Activated CD4-positive, alpha-beta T cell treated with anti-CD3 and anti-CD28 coated beads, Interleukin-2, Interleukin-6, amounts not matched to agents 100 ng/mL and 50 ng/mL, durations not matched to agents 16 hours and 8 hours (primary cell): ENCODE measurements at regions not wholly inside any gene's neighbourhood (a gene's known extent, or its start where the extent isn't known, plus 50 kb on each side); places are given as distances from the start of the nearest gene placed in this dataset.
A peak's percentile ranks its signal among the peaks of the same experiment; 100 is the strongest.
"Not testable (repeated sequence)": the region's sequence is repeated elsewhere in the genome, so short reads cannot be mapped to it uniquely, and the experiment has no call there.

Experiments
- DNase-seq: peaks from one replicate; pipeline ENCODE4 v3.0.0-alpha.2; 2020

GRCh38 chr1:121519756-121520286 is 335.0 kb downstream of the SRGAP2C start:
- not testable (repeated sequence) for DNase-seq

DNA sequence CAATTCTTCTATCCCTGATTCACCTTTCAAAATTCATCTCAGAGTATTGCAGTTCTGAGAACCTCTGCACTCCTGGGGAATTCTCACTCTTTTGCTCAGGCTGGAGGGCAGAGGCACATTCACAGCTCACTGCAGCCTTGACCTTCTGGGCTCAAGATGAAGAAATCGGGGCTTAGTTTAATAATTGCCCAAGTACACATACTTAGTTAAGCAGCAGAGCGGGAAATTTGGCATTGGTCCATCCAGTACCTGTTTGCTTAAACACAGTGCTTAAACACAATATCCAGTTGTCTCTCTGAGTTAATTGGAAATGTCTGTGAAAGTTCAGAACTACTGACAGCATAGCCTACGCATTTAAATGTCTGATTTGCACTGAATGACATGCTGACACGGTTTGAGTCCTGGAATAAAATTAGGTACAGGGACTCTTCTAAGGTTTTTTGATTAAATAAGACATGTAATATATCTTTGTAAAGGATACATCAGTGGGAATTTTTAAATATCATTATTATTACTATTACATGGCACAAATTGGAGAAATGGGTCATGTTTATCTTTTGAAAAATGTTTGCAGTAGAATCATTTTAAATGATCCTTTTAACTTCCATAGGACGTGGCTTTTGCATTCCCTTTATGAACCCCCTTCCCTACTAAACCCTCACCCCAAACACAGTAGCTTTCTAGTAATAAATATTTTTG is 337.4 kb downstream of the SRGAP2C start:
- DNase-seq = no peak

DNA sequence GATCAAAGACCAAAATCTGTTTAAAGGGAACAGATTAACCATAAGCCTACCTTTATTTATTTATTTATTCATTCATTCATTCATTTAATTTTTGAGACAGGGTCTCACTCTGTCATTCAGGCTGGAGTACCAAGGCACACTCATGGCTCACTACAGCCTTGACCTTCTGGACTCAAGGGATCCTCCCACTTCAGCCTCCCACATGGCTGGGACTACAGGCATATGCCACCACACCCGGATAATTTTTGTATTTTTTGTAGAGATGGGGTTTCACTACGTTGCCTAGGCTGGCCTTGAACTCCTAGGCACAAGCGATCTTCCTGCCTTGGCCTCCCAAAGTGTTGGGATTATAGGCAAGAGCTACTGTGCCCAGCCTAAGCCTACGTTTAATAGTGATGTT is 338.3 kb downstream of the SRGAP2C start:
- not testable (repeated sequence) for DNase-seq

GRCh38 chr1:121525355-121525754 is 340.6 kb downstream of the SRGAP2C start:
- DNase-seq = no peak

- not testable (repeated sequence) for DNase-seq
Observed at GRCh38 chr1:121528958-121529357, 344.2 kb downstream of the SRGAP2C start.

GRCh38 chr1:121530026-121530425 is 345.3 kb downstream of the SRGAP2C start:
- not testable (repeated sequence) for DNase-seq

DNA sequence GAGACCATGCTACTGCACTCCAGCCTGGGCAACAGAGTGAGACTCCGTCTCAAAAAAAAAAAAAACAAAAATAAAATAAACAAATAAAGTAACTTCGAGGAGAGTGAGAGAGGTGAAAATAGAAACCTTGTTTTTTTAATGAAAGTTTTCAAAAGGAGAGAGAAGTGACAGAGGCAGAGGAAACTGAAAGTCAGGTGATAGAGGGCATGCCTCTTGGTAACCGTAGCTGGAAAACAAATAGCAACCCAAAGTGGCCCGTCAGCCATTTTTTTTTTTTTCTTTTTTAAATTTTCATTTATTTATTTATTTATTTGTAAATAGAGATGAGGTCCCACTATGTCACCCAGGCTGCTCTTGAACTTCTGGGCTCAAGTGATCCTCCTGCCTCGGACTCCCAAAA is 347.0 kb downstream of the SRGAP2C start:
- not testable (repeated sequence) for DNase-seq

GRCh38 chr1:121538148-121538547 is 353.4 kb downstream of the SRGAP2C start:
- DNase-seq = not testable (repeated sequence)

DNA sequence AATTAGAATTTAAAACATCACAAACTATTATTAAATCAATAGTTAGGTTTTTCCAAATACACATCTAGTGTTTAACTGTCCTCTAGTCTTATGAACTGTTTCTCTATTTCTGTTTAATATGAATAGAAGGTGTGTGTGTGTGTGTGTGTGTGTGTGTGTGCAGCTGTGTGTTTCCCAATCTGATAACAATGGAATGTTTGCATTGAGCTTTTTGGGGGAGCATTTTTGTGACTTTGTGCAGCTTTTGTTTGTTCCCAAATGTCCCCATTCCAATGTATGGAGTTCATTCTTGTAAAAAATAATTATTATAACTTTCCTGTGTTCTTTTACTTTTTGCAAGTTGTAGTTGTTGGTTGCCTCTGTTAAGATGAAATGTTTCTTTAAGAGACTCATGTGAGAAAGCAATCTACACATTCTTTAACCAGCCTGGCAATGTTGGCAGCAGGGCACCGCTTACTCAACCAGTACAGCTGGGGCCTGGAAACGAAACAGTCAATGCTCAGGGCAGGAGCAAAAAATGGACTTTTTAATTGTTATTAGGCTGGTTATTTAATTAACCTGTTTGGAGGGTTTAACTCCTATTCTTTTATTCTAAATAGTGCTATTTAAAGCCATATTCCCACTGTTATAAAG is 354.3 kb downstream of the SRGAP2C start:
- DNase-seq = no peak

GRCh38 chr1:121543988-121544387 is 359.2 kb downstream of the SRGAP2C start:
- not testable (repeated sequence) for DNase-seq

DNA sequence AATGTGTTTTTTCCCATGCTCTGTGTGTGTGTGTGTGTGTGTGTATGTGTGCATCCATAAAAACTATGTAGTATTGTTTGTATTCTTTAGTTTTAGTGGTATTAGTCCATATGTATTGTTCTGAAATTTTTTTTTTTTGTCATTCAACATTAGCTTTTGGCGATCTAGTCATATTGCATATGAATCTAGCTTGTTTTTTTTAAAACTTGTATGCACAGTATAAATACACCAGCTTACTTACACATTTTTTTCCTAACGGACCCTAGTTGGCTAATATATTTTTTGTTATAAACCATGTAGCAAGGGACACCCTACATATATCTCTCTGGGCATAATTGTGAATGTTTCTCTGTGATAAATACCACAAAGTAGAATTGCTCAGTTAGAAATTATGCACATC is 359.7 kb downstream of the SRGAP2C start:
- no peak for DNase-seq

GRCh38 chr1:121545899-121546298 is 361.1 kb downstream of the SRGAP2C start:
- not testable (repeated sequence) for DNase-seq

DNA sequence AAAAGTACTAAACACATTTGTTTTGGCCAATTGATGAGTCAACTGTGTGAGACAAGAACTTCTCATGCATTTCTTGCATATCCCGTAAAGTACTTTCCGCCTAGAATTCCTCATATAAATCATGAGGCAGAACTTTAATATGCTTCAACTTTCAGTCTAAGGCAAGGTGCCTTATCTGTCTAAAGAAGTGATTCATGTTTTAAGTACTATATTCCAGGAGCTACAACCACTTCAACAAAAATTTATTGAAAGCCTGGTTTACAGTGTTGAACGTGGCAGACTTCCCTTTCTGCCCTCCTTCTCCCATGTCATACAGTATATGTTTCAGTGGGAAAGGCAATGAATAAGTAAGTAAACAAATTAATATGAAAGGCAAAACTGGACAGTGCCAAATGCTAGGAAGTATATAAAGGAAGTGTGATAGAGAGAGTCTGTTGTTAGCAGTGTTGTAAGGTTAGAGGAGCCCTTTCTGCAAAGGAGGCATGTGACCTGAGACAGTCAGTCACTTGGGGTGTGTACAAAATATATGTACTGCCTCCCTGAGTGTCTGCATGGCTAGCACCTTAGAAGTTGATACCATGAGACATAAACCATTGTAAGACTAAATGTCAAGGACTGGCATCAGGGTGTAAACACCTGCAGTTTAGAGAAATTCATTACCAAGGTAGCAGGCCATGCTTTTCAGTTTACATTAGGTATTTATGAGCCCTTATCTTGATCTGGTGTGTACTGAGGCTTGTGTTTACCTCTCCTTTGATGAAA is 362.2 kb downstream of the SRGAP2C start:
- DNase-seq = no peak

- not testable (repeated sequence) for DNase-seq
Observed at GRCh38 chr1:121547726-121548125, 363.0 kb downstream of the SRGAP2C start.

DNA sequence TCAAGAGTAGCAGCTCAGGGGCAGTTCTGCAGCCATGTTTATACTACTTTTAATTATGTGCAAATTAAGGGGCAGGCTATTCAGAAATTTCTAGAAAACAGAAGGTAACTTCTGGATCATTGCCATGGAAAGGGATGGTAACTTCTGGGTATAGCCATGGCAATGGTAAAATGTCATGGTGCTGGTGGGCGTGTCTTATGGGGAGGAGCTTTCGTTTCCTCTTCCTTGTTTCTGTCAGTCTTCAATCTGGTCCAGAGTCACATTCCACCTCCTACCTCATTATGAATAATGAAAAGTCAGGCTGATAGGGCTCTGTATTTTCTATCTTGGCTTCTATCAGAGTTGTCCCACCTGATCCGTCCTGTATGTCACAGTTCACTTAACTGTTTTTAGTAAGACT is 366.0 kb downstream of the SRGAP2C start:
- not testable (repeated sequence) for DNase-seq

- peak; percentile 10 for DNase-seq
Observed at GRCh38 chr1:121551491-121551890, 366.7 kb downstream of the SRGAP2C start.

DNA sequence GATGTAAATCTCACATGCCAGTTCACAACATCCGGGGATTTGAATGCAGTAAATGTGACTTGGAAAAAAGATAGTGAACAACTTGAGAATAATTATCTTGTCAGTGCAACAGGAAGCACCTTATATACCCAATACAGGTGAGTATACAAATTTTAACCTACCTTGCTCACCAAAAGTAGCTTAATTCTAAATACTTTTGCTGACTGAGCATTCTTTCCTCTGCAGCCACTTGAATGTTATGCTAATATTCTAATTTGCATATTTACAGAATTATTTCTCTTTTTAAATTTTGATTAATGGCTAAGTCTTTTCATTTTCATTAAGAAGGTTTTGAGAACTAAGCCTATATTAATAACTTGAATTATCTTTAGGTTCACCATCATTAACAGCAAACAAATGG is 371.8 kb downstream of the SRGAP2C start:
- DNase-seq = not testable (repeated sequence)

DNA sequence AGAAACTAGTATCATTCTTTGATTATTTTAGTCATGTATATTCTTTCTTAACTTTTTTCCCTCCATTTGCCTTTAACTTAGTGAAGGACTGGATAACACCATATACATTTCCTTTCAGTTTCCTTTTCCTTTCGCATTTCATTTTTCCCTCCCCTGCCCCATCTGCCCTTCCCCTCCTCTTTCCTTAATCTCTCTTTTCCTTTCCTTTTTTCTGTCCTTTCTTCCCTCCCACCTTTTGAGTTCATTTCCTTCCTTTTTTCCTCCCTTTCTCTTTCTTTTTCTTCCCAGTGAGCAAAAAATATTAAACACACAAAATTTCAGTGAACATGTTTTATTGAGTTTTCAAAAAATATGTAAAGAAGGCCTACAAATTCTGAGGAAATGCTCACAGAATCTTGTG is 373.3 kb downstream of the SRGAP2C start:
- DNase-seq = not testable (repeated sequence)

GRCh38 chr1:121558514-121558913 is 373.7 kb downstream of the SRGAP2C start:
- DNase-seq = no peak

- DNase-seq = no peak
Observed at GRCh38 chr1:121566346-121566745, 381.6 kb downstream of the SRGAP2C start.

- DNase-seq = no peak
Observed at GRCh38 chr1:121569428-121569827, 384.7 kb downstream of the SRGAP2C start.

DNA sequence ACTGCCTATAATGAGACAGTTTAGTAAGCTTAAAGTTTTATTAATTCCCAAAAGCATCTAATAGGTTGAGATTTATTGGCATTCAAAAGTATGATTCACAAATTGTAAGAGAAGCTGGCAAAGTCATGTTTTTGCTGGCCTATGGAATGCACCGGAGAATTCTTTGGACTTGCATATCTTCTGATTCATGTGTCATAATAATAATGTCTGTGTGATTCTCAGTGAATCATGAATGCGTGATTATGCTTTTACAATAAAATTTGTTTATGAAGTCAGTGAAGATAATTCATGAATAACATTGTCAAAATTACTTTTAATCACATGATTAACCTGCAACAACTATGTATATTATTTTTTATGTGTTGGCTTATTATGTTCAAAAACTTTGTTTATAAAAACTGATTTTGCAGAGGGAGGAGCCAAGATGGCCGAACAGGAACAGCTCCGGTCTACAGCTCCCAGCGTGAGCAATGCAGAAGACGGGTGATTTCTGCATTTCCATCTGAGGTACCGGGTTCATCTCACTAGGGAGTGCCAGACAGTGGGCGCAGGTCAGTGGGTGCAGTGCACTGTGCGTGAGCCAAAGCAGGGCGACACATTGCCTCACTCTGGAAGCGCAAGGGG is 389.2 kb downstream of the SRGAP2C start:
- not testable (repeated sequence) for DNase-seq

- not testable (repeated sequence) for DNase-seq
Observed at GRCh38 chr1:121574505-121574899, 389.7 kb downstream of the SRGAP2C start.
